Hematopoietic multipotent progenitor cell treated with erythropoietin and hydrocortisone succinate and interleukin-3 and kit ligand, for 8 days (in vitro differentiated cells): ENCODE measurements at regions not wholly inside any gene's neighbourhood (a gene's known extent, or its start where the extent isn't known, plus 50 kb on each side); places are given as distances from the start of the nearest gene placed in this dataset.

Experiments
- DNase-seq: peaks from one replicate; pipeline ENCODE4 v3.0.0-alpha.2; 2015

DNA sequence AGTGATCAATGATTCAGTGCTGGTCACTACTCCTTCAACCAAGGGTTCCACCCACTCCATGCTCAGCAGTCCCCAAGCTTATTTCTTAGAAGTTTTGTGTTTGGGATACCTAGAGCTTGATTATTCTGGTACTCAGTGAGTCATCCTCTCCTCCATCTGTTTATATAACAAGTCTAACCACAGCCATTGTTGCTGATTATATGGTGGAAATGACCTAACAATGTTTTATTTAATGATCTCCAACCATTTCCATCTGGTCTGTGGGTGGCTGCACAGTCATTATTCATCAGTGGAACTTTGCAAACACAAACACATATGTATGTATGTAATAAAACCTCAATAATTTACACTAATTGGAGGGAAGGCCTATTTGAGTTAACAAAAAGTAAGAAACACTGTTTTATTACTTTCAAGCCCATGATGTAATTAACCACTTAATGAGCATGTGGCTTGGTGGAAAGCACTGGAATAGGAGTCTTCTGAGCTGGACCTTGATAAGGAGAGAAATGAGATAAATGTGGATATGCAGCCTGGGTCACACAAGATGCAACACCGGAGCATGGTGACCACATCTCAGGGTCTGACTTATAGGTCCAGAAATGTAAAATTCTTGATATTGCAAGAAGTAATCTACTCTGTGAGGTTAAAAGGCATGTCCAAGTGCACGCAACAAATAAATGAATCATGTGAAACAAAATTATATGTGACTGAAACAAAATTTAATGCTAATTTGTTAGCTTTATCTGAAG is 99.0 kb upstream of the WLS start:
- DNase-seq: no peak

DNA sequence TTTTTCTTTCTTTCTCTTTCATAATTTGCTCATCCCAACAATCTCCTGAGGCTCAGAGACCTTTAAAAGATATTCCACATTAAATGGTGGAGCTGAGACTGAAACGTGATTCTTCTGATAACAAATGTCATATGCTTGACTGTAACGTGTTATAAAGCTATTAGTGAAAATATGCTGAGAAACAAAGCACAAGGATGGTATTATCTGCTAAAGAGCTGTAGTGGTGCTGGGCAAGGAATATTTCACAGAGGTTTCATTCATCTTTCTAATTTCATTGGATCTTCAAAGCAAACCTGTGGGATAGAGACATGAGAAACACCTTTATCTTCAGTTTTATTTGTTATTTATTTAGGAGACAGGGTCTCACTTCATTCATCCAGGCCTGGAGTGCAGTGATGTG is 98.1 kb upstream of the WLS start:
- DNase-seq: no peak

DNA sequence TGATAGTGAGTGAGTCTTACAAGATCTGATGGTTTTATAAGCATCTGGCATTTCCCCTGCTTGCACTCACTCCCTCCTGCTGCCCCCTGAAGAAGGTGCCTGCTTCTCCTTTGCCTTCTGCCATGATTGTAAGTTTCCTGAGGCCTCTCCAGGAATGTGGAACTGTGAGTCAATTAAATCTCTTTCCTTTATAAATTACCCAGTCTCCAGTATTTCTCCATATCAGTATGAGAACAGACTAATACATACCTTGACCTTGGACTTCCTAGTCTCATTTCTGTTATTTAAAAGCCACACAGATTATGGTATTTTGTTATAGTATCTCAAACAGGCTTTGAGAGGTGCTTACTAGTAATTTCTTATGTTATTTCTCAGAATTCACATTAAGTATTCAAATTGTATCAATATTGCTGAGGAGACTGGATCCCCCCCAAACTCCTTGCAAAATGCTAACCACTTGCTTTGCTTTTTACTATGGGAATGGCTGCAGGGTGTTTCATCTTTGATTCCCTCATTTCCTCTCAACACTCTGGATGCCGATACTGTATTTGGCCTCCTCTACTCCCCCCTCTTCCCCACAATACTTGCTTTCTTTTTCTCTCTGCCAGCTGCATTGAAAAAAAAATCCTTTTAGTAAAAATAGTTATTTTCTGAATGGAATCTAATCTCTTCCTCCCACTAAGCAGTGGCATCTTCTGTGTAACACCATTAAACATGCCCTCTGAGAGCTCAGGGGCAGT is 96.9 kb upstream of the WLS start:
- no peak for DNase-seq

DNA sequence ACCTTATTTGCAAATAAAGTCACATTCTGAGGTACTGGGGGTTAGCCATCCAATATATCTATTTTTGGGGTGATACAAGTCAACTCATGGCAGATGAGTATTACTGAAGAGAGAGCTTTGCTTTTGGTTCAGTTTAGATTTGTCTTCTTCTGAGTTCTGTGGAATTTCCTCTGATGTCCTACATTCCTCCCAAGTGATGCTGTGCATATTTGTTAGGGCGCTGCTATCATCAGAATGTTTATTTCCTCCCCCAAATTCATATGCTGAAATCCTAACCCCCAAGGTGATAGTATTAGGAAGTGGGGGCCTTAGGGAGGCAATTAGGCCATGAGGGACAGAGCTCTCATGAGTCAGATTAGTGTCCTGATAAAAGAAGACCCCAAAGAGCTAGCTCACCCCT is 96.2 kb upstream of the WLS start:
- DNase-seq: no peak

DNA sequence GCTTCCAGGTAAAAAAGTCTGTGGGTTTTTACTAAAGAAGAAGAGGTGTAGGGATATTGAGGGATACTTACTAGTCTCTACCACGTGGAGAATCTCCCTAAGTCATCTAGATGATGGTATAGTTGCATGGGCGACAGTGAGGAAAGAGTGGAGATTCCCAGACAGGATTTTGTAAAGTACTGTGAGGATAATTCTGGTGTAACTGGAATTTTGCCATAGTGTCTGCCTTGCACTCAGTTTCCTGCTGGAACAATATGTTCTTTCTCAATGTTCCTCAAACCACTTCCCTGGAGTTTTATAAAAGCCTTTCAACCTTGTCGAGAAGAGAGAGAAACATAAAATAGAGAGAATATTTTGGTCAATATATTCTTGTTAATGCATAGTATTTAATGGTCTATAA is 95.1 kb upstream of the WLS start:
- no peak for DNase-seq

DNA sequence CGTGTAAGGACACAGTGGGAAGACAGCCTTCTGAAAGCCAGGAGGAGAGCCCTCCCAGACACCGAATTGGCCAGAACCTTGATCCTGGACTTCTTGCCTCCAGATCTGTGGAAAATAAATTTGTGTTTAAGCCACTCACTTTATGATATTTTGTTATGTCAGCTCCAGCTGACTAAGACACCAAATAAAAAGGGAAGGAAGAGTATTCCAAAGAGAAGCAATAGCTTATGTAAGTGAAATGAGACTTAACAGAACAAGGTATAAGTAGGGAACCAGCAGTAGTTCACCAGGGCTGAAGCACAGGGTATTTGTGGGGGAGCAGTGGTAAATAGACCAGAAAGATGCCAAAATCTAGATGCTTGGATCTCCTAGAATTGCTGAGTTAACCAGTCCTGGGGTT is 94.2 kb upstream of the WLS start:
- no peak for DNase-seq

DNA sequence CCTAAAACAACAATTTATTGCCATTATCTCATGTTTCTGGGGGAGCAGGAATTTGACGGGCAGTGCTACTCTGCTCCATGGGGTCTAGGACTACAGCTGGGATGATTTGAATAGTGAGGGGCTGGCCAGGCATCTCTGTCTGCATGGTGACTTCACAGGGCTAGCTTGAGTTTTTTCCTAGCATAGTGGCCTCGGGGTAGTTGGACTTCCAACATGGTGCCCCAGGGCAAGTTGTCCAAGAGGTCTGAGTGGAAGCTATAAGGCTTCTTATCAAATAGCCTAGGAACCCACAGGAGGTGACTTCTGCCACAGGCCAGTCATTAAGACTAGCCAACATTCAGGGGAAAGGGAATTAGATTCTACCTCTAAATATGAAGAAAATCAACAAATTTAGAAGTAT is 92.0 kb upstream of the WLS start:
- no peak for DNase-seq

DNA sequence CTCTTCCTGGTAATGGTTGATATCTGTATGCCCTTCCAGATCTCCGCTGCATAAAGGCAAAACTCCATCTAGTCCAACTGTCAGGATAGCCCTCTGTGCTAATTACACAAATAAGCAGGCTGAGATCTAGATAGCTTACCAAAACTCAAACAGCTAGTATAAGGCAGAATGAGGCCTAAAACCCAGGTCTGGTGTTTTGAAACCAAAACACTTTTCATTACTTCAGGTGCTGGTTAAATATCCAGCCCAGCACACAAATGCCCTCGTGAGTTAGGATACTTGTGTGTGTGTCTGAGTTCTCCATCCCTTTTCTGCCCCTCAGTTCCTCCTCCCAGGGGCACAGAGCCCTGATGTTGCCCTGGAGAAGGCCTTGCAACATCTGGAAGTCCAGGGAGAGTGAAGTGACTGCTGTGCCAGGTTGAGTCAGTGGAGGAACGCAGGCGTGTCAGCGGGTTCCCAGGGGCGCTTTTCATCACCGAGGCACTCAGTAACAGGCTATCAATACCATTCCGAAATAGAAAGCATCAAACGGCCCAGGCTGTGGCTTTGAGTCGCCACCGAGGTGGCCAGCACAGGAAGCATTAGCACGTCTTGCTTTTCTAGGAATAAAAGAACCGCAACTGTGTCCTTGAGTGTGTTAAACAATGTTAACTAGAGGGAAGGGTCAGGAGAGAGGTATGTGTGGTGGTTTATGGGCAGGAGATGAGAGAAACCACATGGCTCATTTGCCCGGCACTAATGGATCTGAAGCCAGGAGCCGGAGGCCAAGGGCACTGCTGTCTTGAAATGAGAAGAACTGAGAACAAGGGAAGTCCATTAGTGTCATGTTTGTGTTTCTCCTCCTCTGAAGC is 90.7 kb upstream of the WLS start:
- DNase-seq: no peak

DNA sequence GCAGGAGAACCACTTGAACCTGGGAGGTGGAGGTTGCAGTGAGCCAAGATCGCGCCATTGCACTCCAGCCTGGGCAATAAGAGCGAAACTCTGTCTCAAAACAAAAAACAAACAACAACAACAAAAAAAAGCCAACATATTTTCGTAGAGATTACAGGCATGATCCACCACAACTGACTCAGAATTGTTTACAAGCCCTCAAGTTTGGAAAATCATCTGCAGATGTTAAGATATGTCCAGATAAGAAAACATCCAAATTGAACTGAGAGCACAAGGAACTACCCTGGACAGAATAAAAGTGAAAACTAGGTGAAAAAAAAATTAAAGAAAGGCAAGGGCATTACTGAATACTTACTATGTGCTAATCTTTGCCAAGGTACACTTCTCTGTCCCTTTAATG is 89.8 kb upstream of the WLS start:
- no peak for DNase-seq

DNA sequence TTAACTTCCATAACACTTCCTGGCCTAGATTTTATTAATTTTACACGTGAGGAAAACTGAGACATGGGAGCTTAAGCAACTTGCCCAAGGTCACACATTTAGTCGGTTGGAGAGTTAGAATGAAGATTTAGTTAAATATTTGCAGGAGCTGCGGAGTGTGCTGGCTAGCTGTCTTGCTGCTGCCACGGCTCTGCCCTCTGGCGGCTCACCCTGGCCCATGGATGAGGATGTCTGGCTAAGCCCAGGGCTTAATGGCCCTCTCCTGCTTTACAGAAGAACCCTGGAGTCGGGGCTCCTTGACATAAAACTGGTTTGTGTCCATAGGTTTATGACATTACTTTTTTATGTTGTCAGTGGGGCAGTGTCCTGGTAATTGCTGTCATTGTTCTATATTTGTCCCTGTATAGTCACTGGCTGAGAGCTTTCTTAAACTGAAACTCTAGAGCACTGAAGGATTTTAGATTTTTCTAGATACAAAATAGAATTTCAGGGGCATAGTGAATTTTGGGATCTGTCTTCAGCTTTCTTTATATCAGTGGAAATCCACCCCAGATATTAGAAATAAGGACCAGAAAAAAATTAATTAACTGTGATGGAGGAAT is 88.9 kb upstream of the WLS start:
- DNase-seq: no peak

DNA sequence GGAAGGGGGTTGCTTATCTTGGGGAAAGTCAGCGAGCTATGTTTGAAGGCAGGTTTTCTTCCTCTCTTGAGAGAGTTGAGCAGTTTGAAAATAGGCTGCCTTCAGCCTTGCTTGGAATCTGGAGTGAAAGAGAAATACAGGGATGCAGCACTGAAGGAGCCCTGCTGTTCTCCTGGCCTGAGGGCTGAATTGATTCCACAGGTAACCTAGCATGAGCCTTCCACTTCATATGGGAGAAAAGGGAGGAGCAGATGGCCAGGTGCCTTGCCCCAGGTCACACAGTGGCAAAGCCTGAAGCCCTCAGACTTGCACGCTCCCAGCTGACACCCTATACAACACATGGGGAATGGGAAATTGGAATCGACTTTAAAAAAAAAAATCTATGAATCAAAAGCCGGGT is 88.0 kb upstream of the WLS start:
- DNase-seq: no peak

DNA sequence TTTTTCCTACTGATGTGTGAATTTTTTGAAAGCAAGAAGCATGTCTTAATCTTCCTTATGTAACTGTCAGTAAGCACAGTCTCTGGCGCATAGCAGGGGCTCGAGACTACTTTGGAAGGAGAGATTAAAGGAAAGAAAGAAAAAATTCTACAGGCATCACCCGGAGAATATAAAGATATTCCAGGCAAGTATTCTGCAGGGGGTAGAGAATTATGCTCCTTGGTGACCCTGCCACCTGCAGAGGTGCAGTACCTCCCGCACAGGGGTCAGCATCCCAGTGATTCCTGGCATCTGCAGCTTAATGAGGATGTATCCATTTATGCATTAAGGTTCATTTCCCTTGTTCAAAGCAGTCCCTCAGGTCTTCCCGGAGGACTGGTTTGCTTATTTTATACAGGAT is 87.6 kb upstream of the WLS start:
- DNase-seq: no peak

DNA sequence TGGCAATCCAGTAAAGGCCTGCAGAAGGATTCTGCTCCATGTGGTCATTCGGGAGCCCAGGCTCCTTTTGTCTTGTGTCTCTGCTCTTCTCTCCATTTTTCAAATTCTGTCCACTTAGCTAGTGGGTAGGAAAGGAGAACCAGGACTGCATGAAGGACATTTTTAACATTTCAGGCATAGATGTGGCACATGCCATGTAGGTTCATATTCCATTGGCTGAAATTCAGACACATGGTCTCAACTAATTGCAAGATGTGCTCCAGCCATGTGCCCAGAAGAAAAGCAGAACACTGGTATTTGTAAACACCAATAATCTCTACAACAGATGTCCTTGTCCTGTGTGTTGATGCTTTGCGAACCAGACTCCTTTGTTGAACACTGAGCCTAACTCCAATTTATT is 85.2 kb upstream of the WLS start:
- no peak for DNase-seq

DNA sequence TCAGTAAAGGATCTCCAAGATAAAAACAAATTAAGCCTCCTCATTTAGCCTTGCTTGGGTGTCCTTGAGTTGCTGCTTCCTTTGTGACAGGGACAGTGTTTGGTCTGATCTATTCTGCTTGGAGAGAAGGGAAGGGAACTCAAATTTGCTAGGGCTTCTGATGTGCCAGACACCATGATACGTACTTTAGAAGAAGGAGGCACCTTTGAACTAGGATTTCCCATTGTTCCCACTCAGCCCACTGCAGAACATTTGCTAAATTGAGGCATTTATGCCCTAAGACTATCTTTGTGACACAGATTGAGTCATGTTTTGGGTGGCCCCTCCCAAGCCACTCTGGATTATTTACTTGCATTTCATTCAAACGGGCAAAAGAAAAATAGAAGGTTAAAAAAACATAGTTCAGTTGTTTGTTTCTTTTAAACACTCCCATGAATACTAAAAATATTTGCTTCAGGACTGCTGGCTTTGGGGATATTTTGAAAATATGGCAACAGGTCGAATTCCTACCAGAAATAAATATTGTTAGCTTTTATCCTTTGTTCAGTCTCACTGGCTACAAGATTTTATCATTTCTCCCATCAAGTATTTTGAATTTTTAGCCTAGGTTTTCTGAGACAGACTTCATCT is 81.9 kb upstream of the WLS start:
- DNase-seq: no peak

DNA sequence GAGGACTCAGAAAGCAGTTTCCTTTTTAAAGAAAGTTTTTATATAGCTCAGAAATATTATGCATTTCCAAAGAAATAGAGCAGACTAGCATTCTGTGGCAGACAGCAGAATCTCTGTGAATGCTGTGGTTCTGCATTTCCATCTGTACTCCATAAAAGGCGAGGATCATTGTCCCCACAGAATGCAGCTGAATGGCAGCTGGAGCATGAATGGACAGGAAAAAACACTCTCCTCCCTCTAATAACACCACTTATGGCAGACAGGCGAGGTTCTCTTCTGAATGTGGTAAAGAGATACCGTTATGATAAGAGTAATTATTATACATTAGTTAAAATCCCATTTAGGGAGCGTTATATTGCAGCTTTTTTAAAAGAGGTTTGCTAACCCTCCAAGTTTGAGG is 81.4 kb upstream of the WLS start:
- DNase-seq: no peak

DNA sequence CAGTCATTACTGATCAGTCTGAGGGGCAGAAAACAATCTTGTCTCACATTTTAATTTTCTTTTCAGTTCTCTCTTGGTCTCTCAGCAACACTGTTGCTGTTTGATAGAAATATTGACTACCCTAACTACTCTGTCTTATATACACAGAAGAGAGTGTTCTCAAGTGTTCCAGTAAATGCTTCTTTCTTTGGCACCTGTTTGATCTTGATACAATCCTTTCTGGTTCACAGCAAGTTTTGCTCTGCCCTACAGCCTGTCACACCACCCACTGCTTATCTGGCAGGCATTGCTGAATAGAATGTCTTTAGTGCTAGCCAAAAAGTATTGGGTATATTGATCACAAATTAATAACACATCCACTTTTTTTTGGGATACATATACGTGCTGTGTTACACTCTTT is 75.7 kb upstream of the WLS start:
- no peak for DNase-seq

DNA sequence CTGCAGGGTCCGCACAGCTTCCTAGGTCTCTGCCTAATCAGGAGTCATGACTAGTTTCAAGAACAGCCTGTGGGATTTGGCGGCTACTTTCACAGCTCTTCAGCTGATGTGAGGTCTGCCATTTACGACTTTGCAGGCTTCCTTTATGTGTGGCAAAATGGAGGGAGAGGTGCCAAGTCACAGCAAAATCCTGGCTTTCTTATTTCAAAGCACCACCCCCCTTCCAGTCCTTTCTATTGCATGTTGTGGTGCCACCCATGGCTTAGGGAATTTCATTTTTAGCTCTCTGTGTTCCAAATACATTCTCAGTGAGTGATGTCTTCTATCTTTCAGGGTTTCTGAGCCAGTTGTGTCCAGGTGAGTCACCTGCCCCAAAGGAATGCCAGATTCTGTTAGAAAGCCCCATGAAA is 75.1 kb upstream of the WLS start:
- DNase-seq: no peak

DNA sequence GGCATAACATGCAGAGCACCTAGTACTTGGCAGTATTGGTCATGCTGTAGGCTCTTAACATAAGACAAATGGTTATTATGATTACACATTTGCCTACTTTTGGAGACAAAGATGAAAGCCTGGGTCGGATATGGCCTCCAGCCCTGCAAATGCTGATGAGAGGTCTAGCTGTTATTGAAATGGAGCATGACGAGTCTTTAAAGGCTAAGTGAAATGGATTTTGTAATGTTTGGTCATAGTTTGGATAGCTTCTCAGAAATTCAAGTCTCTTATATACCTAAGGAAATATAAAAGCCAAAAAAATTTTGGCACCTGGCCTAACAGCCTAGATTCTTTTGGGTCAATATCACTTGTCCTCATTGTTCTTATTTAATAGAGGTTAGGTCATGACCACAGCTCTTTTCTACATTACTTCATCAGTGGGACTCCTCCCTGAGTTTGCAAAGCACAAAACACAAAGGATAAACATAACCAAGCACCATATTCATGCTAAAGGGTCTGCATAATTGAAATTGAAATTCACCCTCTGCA is 69.2 kb upstream of the WLS start:
- DNase-seq: no peak

DNA sequence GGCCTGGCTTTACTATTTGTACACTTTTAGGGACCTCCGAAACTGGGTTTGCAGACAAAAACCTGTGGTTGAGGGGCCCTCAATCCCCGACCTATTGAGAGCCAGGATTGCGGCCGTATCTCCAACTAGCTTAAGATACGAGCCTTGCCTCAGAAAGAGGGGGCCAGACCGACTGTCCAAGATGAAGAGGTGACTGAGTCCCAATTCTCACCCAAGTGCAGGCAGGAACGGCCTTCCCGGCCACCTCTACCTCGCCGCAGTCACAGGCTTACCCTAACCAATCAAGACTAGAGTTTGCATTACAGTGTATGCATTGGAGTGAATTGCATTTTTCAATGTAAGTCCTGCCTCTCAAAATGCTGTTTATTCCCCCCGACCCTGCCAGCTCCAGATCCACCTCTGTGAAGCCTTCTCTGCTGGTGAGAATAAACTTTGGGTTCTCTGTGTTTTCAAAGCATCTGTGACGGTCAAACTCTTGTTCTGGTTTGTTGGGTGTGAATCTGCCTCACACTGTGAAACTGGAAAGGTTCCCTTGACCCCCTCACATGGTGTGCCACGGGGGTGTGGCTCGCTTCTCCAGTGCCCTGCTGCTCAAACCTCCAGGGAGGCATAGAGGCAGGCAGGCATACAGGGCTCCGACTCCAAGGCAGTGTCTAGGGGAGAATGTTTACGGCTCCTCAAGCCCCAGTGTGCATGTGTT is 62.2 kb upstream of the WLS start:
- DNase-seq: no peak

DNA sequence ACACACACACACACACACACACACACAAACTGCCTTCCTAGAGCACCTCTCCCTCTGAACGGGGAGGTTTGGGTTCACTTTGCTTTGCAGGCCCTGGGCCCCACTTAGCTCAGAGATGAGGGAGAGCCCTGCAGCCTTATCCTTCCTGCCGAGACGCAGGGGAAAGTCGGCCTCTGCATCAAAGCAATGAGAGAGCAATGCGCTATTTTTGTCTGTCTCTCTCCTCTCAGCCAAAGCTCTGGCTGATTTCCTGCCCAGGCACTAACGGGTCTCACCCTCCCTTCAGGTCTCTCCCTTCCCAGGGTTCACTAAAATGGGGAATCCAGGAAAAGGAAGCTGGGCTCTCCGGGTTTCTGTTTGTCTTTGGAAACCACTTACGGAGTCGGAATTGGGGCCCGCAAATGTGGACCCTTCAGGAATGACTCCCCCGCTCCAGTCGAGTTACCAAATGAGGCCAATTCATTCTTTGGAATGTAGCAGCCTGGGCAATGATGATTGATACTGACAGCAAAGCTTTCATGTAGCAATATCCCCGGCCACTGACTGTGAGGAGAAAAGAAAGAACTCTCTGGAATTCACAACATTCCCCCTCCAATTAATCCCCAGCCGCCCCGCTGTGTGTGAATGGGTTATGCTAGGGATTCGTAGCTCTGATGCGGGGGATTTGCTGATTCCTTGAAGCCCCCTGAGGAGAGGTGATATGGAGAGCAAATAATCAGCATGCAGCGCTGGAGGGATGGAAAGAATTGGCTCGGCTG is 61.5 kb upstream of the WLS start:
- DNase-seq: no peak

DNA sequence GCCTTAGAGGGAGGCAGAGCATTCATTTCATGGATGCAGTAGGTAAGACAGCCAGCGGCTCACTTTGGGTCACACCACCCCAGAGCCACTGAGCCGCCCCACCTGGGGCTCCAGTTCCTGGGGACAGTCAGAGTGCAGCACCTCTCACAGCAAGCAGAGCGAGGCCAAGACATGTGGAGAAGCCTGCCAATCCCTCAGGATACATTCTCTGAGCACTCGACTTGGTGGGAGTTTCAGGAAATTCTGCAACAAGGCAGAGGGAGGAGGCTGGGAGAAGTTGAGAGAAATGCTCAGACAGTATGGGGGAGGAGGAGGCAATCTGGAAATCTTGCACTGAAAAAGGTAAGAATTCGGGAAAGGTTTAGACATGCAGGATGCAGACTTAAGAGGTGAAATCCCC is 60.8 kb upstream of the WLS start:
- no peak for DNase-seq
